HG03066 (cell line): ENCODE measurements at regions not wholly inside any gene's neighbourhood (a gene's known extent, or its start where the extent isn't known, plus 50 kb on each side); places are given as distances from the start of the nearest gene placed in this dataset.

Experiments used
- ATAC-seq: cut with Tn5 transposase; IDR thresholded peaks from one replicate; pipeline ENCODE4 v1.9.1; 2021; ENCODE audit warnings: low read depth; ENCODE audit not compliant: unreplicated experiment

- no peak for ATAC-seq
Observed at GRCh38 chr17:53106886-53107285, 715.8 kb upstream of the KIF2B start.

GRCh38 chr17:53101706-53102105 is 721.0 kb upstream of the KIF2B start:
- no peak for ATAC-seq

DNA sequence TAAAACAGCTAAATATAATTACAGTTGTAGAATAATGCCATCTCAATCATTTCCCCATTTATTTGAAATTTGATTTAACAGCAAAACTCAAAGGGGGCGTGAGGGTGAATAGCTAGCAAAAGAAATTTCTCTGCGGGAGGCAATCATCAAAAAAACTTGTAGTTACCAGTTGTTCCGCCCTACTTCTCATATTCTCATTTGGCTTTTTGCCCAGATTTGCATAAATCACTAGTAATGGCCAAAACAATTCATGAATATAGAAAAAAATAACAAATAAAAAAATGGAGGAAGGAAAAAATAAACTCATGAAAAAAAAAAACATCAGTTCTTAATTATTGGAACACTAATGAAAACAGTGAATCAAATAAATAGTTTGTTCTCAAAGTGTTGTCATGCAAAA is 722.6 kb upstream of the KIF2B start:
- ATAC-seq: no peak

GRCh38 chr17:53093391-53093790 is 729.3 kb upstream of the KIF2B start:
- ATAC-seq: no peak

DNA sequence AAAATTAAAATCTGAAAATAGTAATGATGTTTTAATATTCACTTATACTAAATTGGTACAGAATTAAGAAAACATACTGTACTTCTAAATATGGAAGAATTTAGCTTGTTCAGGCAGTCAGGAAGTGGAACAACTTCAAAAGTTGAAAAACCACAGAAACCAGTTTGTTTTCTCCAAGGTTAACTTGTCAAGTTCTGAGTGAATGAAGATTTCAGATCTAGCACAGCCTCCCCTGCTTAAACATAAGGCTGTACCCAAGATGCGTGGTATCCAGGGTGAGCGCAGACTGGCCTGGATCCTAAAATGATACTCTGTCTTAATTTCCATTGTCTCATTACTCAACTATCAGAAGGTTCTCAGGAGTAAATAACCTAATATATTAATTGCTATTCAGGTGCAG is 730.7 kb upstream of the KIF2B start:
- ATAC-seq: no peak

DNA sequence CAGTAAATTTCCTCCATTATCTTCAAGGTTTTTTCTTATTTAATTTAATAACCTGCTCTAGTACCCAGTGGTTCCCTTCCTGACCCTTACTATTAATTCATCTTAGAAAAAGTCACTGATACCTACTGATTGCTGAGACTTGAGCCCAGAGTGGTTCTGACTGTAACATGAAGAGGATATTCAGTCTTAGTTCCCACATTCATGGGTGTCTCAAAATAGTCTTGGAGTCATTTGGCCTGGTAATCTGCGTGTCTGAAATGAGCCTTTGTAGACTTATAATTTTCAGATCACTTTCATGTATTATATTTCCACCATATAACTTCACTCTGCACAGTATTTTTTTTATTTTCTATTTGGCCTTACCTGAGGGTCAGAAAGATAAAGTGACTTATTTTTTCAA is 732.0 kb upstream of the KIF2B start:
- no peak for ATAC-seq

GRCh38 chr17:53088481-53088880 is 734.2 kb upstream of the KIF2B start:
- no peak for ATAC-seq

GRCh38 chr17:53061446-53061845 is 761.3 kb upstream of the KIF2B start:
- no peak for ATAC-seq

DNA sequence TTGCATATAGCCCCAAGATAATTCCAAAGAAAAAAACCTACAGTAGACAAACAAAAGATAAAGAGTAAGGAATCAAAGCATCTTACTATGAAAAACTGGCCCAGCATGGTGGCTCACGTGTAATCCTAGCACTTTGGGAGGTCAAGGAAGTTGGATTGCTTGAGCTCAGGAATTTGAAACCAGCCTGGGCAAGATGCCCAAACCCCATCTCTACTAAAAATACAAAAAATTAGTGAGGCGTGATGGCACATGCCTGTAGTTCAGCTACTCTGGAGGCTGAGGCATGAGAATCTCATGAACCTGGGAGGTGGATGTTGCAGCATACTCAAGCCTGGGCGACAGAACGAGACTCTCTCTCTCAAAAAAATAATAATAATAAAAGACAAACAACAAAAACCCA is 764.7 kb upstream of the KIF2B start:
- ATAC-seq: no peak

DNA sequence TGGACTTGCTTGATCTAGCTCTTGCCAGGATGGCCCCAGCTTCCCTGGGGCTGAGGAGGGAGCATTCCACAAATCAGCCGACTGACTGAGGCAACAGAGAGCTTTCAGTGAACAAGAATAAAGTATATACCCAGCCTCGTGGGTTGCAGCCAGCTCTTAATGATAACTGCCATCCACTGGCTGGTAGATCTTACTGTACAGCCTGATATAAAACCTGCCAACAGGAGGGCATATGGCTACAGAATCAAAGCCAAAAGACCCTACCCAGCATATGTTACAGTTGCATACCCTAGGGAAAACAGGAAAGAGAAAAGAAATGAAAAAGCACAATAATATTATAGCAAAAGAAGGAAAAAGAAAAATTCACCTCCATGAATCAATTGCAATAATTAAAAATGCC is 775.9 kb upstream of the KIF2B start:
- ATAC-seq: no peak

- no peak for ATAC-seq
Observed at GRCh38 chr17:53039981-53040380, 782.7 kb upstream of the KIF2B start.

DNA sequence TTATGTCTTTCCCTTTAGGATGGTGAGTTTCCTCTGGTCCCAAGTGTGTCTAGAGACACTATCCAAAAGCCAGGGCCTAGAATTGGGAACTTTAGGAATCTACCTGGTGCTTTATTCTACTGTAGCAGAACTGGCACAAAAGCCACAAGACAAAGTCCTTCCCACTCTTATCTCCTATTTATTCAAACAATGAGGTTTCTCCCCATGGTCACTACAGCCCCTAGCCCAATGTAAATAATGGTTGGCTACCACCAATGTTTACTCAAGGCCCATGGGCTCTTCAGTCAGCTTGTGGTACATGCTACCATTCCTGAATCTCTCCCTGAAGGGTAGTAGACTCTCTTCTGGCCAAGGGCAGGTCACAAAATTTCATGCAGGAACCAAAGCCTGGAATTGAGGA is 789.4 kb upstream of the KIF2B start:
- ATAC-seq: no peak

GRCh38 chr17:53032861-53033271 is 789.9 kb upstream of the KIF2B start:
- ATAC-seq: no peak

DNA sequence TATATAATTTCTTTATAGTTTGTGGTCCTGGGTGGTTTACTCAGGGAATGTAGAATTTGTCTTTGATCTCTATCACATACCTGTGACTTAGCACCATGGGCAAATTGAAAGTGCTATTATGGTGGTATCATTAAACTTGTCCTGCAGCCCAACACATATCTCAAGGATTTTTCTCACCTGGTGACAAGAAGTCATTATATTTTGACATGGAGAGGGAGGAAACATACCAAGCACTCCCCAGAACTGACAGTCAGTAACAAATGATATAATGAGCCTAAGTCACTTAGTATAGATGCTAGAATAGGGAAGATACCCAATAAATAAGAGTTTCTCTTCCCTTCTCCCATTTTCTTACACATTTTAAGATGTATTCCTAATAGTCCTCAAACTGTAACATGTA is 805.5 kb upstream of the KIF2B start:
- ATAC-seq: no peak

- ATAC-seq: no peak
Observed at GRCh38 chr17:53016085-53016484, 806.6 kb upstream of the KIF2B start.

DNA sequence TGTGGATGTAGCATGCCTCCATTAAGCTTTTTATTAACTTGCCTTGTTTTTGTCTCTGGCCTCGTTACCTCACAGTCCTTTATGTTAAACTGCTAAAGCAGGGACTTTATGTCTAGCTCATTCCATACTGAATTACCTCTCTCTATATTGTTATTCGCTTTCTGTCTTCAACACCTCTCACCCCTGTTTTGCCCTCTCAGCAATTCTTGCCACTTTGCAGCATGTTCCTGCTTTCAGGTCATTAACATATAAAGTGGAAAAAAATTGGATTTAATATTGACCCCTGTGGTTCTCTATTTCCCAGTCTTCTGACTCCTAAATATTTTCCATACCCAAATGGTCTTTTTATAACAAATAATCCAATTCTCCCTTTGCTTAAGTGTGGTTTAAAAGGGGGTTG is 810.4 kb upstream of the KIF2B start:
- ATAC-seq: no peak

DNA sequence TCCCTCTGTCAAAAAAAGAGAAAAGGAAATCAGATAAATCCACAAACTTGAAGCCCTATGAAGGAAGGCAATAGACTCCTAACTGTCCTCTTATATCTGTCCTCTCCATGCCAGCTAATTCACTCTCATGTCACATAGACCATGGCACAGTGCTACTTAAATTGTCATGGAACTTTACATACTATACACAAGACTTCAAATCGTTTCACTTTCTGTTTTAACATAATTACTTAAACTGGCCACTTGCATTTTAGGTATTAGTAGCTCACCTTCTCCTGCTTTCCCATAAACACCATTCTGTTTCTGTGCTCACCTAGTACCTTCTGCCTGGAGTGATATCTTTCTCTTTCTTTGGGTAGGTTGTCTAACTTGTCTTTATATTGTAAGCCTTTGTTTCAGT is 816.7 kb upstream of the KIF2B start:
- no peak for ATAC-seq

DNA sequence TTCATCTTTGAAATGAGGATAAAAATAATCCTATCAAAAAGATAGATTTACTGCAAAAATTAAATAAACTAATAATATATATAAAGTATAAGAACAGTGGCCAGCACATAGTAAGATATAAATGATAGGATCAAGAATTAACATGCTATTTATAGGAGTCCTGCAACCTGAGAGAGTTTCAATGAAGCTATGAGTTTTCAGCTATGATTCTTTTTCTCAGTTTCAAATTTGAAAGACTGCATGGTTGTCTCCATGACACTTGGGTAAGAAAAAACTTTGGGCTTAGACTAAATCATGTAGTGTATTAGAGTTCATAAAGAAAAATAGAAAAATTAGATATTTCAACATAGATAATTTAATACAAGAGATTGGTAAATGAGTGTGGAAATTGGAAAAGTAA is 817.8 kb upstream of the KIF2B start:
- no peak for ATAC-seq

- no peak for ATAC-seq
Observed at GRCh38 chr17:52995881-52996280, 826.8 kb upstream of the KIF2B start.

- no peak for ATAC-seq
Observed at GRCh38 chr17:52995147-52995546, 827.6 kb upstream of the KIF2B start.

DNA sequence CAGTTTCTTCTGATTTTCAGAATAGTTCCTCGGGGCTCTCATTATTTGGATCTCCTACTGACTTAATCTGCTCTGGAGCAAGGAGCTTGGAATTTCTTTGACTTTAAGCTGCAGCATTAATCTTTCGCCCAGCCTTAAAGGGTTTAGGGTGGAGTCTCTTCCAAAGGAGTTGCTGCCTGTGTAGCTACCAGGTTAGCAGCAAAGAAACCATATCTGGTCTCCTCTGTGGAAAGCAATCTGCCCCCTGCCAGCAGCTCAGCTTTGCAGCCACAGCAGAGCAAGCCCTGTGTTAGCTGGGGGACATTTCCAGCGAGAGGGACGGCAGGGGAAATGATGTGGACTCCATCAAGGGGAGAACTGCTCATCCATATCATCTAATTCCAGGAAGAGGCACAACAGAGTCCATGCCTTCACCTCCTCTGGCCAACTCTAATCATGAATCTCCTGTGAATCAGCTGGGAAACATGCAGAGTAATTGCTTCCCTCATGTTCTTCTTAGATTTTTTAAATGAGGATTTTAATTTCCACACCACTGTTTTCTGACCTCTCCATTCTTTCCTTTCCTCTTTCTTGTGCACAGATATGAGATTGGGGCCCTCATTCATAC is 827.6 kb upstream of the CA10 start:
- no peak for ATAC-seq

DNA sequence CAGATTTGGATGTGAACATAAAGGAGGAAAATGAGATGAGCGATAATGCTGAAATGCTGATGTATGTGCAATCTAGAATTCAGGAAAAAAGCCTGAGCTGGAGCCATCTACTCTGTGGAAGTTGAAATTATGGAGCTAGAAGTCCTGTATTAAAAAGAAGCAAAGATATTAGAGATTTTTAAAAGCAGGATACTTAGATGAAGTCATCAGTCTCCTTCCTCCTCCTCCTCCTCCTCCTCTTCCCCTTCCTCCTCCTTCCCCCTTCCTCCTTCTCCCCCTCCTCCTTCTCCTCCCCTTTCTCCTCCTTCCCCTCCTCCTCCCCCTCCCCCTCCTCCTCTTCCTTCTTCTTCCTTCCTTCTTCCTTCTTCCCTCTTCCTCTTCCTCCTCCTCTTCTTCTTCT is 823.8 kb upstream of the CA10 start:
- ATAC-seq: no peak

- ATAC-seq: no peak
Observed at GRCh38 chr17:52979921-52980320, 821.4 kb upstream of the CA10 start.
